IMR-90 (cell line): ENCODE measurements at regions not wholly inside any gene's neighbourhood (a gene's known extent, or its start where the extent isn't known, plus 50 kb on each side); places are given as distances from the start of the nearest gene placed in this dataset.
"Not testable (repeated sequence)": the region's sequence is repeated elsewhere in the genome, so short reads cannot be mapped to it uniquely, and the experiment has no call there.

Source experiments
- ATAC-seq: fragments of 200-7000 bp; cut with Tn5 transposase; 2 replicates; pipeline ENCODE4 v1.9.1; 2020; ENCODE audit warnings: low read depth, mild to moderate bottlenecking, moderate library complexity
- BruUV-seq: library from RNA; stranded (reverse); fragments of 400-500 nt; replicated peaks from 2 replicates; lab custom pipeline; 2021; lab: Mats Ljungman, UMichigan
- CTCF ChIA-PET: fragments of 300-600 bp; formaldehyde crosslinking; extraction: SDS; loops from one replicate; lab custom pipeline; 2021; ENCODE audit warnings: antibody characterized with exemption; lab: Yijun Ruan, JAX
- POLR2A ChIA-PET: fragments of 300-600 bp; sonication (Branson Sonifier 250); formaldehyde crosslinking; loops from one replicate; lab custom pipeline; 2022; ENCODE audit warnings: antibody characterized with exemption; ENCODE audit not compliant: unreplicated experiment; lab: Charles Lee
- DNase-seq: peaks from one replicate; pipeline ENCODE4 v3.0.0; 2013
- H2AFZ ChIP-seq: replicated peaks from 2 replicates; pipeline ENCODE3; 2013; ENCODE audit warnings: low read length, mild to moderate bottlenecking; ENCODE audit not compliant: poor library complexity
- H2AK5ac ChIP-seq: 2 replicates; pipeline ENCODE4 v1.6.1; 2013; ENCODE audit warnings: low read depth, low read length, inconsistent platforms
- H2AK9ac ChIP-seq: replicated peaks from 2 replicates; pipeline ENCODE3; 2013; ENCODE audit warnings: mild to moderate bottlenecking, low read depth, low read length, moderate library complexity; ENCODE audit not compliant: poor library complexity
- H2BK120ac ChIP-seq: 2 replicates; pipeline ENCODE4 v1.6.1; 2013; ENCODE audit warnings: low read depth, low read length, inconsistent platforms
- H2BK15ac ChIP-seq: 3 replicates; pipeline ENCODE4 v1.6.1; 2013; ENCODE audit warnings: low read depth, low read length, inconsistent platforms
- H2BK20ac ChIP-seq: 2 replicates; pipeline ENCODE4 v1.6.1; 2013; ENCODE audit warnings: low read depth, mild to moderate bottlenecking, inconsistent platforms, low read length, moderate library complexity
- H2BK5ac ChIP-seq: 2 replicates; pipeline ENCODE4 v1.6.1; 2013; ENCODE audit warnings: mild to moderate bottlenecking, low read depth, low read length, inconsistent platforms; ENCODE audit not compliant: poor library complexity, severe bottlenecking
- H3K14ac ChIP-seq: replicated peaks from 2 replicates; pipeline ENCODE4 v1.6.1; 2013; ENCODE audit warnings: low read depth, low read length, inconsistent platforms
- H3K18ac ChIP-seq: 2 replicates; pipeline ENCODE4 v1.6.1; 2013; ENCODE audit warnings: low read depth, low read length, control low read depth
- H3K23ac ChIP-seq: 2 replicates; pipeline ENCODE4 v1.6.1; 2013; ENCODE audit warnings: low read depth, low read length, inconsistent platforms
- H3K27ac ChIP-seq: 2 replicates; pipeline ENCODE4 v1.5.1; 2013; ENCODE audit warnings: mild to moderate bottlenecking, control low read depth, low read length; ENCODE audit not compliant: insufficient read depth
- H3K27me3 ChIP-seq: 2 replicates; pipeline ENCODE4 v1.6.1; 2013; ENCODE audit warnings: low read length; ENCODE audit not compliant: control insufficient read depth, insufficient read depth
- H3K36me3 ChIP-seq: 2 replicates; pipeline ENCODE4 v1.6.1; 2013; ENCODE audit warnings: low read length, mixed read lengths; ENCODE audit not compliant: control insufficient read depth, insufficient read depth
- H3K4ac ChIP-seq: 2 replicates; pipeline ENCODE4 v1.6.1; 2013; ENCODE audit warnings: low read depth, low read length, inconsistent platforms
- H3K4me1 ChIP-seq: 2 replicates; pipeline ENCODE4 v1.6.1; 2013; ENCODE audit warnings: low read length, mixed read lengths; ENCODE audit not compliant: control insufficient read depth, insufficient read depth
- H3K4me2 ChIP-seq: 2 replicates; pipeline ENCODE4 v1.6.1; 2013; ENCODE audit warnings: low read depth, mild to moderate bottlenecking, control low read depth, low read length, moderate library complexity
- H3K4me3 ChIP-seq: 2 replicates; pipeline ENCODE4 v1.5.1; 2013; ENCODE audit warnings: low read depth, mild to moderate bottlenecking, control low read depth, low read length, moderate library complexity; ENCODE audit not compliant: insufficient read depth
- H3K56ac ChIP-seq: 2 replicates; pipeline ENCODE4 v1.6.1; 2013; ENCODE audit warnings: low read length, inconsistent platforms; ENCODE audit not compliant: insufficient read depth; ENCODE audit errors: extremely low read depth
- H3K79me1 ChIP-seq, 2 experiments: 2 replicates each; pipeline ENCODE4 v1.6.1; 2013; ENCODE audit warnings: low read length in 2 of 2, inconsistent platforms in 1 of 2, low read depth in 1 of 2
- H3K9ac ChIP-seq: 2 replicates; pipeline ENCODE4 v1.6.1; 2013; ENCODE audit warnings: low read depth, low read length, control low read depth
- H3K9me1 ChIP-seq: 2 replicates; pipeline ENCODE4 v1.6.1; 2013; ENCODE audit warnings: low read length, inconsistent platforms; ENCODE audit not compliant: insufficient read depth
- H3K9me3 ChIP-seq: 2 replicates; pipeline ENCODE4 v1.6.1; 2013; ENCODE audit warnings: low read length; ENCODE audit not compliant: control insufficient read depth, insufficient read depth
- H4K20me1 ChIP-seq: 2 replicates; pipeline ENCODE4 v1.6.1; 2013; ENCODE audit warnings: low read length, inconsistent platforms; ENCODE audit not compliant: insufficient read depth
- H4K5ac ChIP-seq: 2 replicates; pipeline ENCODE4 v1.6.1; 2013; ENCODE audit warnings: mild to moderate bottlenecking, low read depth, low read length, control low read depth
- H4K8ac ChIP-seq, 2 experiments: 2 replicates each; pipeline ENCODE4 v1.6.1; 2013; ENCODE audit warnings: low read depth in 2 of 2, low read length in 2 of 2, control low read depth in 1 of 2, inconsistent platforms in 1 of 2
- H4K91ac ChIP-seq: 2 replicates; pipeline ENCODE4 v1.6.1; 2013; ENCODE audit warnings: low read depth, low read length, inconsistent platforms; ENCODE audit not compliant: insufficient read depth
- WGBS, 2 experiments: methylation state at CpG; one replicate each; pipeline versions ENCODE4 v1.1.5 to v1.1.7; 2013; ENCODE audit warnings: missing lambda C conversion rate in 2 of 2; ENCODE audit not compliant: insufficient read length in 1 of 2; ENCODE audit errors: extremely low coverage in 2 of 2; 5-methylcytosine and 5-hydroxymethylcytosine counted together
- dilution Hi-C: fragments of 300-500 bp; cut with HindIII; formaldehyde crosslinking; loops from one replicate; pipeline ENCODE4 v1.14.3; 2018; ENCODE audit warnings: low sequenced_read_pairs; ENCODE audit not compliant: unreplicated experiment
- in situ Hi-C: fragments of 300-500 bp; cut with MboI; formaldehyde crosslinking; loops from 3 replicates; pipeline ENCODE4 v1.14.3; 2019; ENCODE audit warnings: low sequenced_read_pairs, inconsistent platforms, mixed read lengths
- intact Hi-C: fragments of 100-400 bp; cut with micrococcal nuclease; formaldehyde crosslinking; loops from 2 replicates; pipeline ENCODE4 v1.10.0; 2022

DNA sequence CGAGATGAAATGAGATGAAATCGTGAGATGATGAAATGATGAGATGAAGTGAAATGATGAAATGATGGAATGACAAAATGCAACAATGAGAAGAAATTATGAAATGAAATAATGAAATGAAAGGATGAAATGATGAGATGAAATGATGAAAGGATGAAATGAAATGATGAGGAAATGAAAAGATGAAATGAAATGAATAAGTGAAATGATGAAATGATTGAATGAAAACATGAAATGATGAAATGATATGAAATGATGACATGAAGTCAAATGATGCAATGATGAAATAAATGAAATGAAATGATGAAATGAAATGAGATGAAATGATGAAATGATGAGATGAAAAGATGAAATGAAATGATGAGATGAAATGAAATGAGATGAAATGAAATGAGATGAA, 467.7 kb downstream of the FAM72C start:
- not testable (repeated sequence) for H3K9me3 ChIP-seq

DNA sequence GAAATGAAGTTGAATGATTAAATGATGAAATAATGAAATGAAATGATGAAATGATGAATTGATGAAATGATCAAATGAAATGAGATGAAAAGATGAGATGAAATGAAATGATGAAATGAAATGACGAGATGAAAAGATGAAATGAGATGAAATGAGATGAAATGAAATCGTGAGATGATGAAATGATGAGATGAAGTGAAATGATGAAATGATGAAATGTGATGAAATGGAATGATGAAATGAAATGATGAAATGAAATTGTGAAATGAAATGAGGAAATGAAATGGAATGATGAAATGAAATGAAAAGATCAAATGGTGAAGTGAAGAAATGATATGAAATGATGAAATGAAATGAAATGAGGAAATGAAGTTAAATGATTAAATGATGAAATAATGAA, 468.7 kb downstream of the FAM72C start:
- H4K20me1 ChIP-seq, H3K4ac ChIP-seq, POLR2A ChIA-PET, H3K9me3 ChIP-seq, intact Hi-C loops, H3K4me3 ChIP-seq, H2AK9ac ChIP-seq, H3K4me2 ChIP-seq, CTCF ChIA-PET, H3K9me1 ChIP-seq, H2BK5ac ChIP-seq, H3K36me3 ChIP-seq, ATAC-seq, in situ Hi-C loops, H2BK20ac ChIP-seq, H2BK15ac ChIP-seq, H3K4me1 ChIP-seq, dilution Hi-C loops, H2AK5ac ChIP-seq, H4K8ac ChIP-seq, H4K91ac ChIP-seq, H3K56ac ChIP-seq, H2AFZ ChIP-seq, H3K18ac ChIP-seq, H3K23ac ChIP-seq, H3K79me1 ChIP-seq, H3K14ac ChIP-seq, H2BK120ac ChIP-seq, H3K27ac ChIP-seq, H4K5ac ChIP-seq, BruUV-seq, H3K27me3 ChIP-seq, H3K9ac ChIP-seq, DNase-seq: not testable (repeated sequence)
- WGBS, 2 experiments, result no CpG with 5 or more reads among the region's 2 CpGs

More for the DNA sequence above, 467.7 kb downstream of the FAM72C start:
- dilution Hi-C loops, H3K4me3 ChIP-seq, ATAC-seq, H3K79me1 ChIP-seq, H2BK5ac ChIP-seq, H3K9me1 ChIP-seq, H2AFZ ChIP-seq, H2BK120ac ChIP-seq, H3K14ac ChIP-seq, H3K9ac ChIP-seq, H2BK20ac ChIP-seq, intact Hi-C loops, H3K27me3 ChIP-seq, H2AK5ac ChIP-seq, H4K8ac ChIP-seq, CTCF ChIA-PET, H4K5ac ChIP-seq, H3K27ac ChIP-seq, H3K23ac ChIP-seq, H3K4ac ChIP-seq, H3K18ac ChIP-seq, H2BK15ac ChIP-seq, H3K36me3 ChIP-seq, BruUV-seq, DNase-seq, H3K4me1 ChIP-seq, POLR2A ChIA-PET, in situ Hi-C loops, H4K91ac ChIP-seq, H3K4me2 ChIP-seq, H2AK9ac ChIP-seq, H3K56ac ChIP-seq, H4K20me1 ChIP-seq: not testable (repeated sequence)
- no CpG with 5 or more reads among the region's 2 CpGs for WGBS, 2 experiments
